CD14-positive monocyte (primary cell): ENCODE measurements at regions not wholly inside any gene's neighbourhood (a gene's known extent, or its start where the extent isn't known, plus 50 kb on each side); places are given as distances from the start of the nearest gene placed in this dataset.

Experiments used
- DNase-seq, 3 donors: peaks; one replicate each; pipeline ENCODE4 v3.0.0-alpha.2; 2011 to 2022
- H2AFZ ChIP-seq: 2 replicates; pipeline ENCODE4 v1.6.0; 2012; ENCODE audit warnings: mild to moderate bottlenecking, low read depth, low read length, inconsistent platforms; ENCODE audit not compliant: insufficient read depth, poor library complexity, severe bottlenecking
- H3K27ac ChIP-seq, 2 donors: 1 replicate in 1 of 2; 2 replicates in 1 of 2; pipeline ENCODE4 v1.5.1; 2012 to 2013; ENCODE audit warnings: low read length in 2 of 2, control low read depth in 1 of 2, inconsistent platforms in 1 of 2, low read depth in 1 of 2, mild to moderate bottlenecking in 1 of 2
- H3K27me3 ChIP-seq, 2 donors: one replicate each; pipeline versions ENCODE4 v1.6.0 to v1.6.1; 2011 to 2013; ENCODE audit warnings: low read length in 2 of 2; ENCODE audit not compliant: control insufficient read depth in 2 of 2, insufficient read depth in 2 of 2
- H3K36me3 ChIP-seq, 2 donors: replicated peaks in 1 of 2; 1 replicate in 1 of 2; 2 replicates in 1 of 2; pipeline versions ENCODE4 v1.5.1 to v1.6.1; 2012 to 2013; ENCODE audit warnings: low read length in 2 of 2, control low read depth in 1 of 2, inconsistent platforms in 1 of 2, mild to moderate bottlenecking in 1 of 2; ENCODE audit not compliant: insufficient read depth in 2 of 2, control insufficient read depth in 1 of 2
- H3K4me1 ChIP-seq, 2 donors: 1 replicate in 1 of 2; 2 replicates in 1 of 2; pipeline versions ENCODE4 v1.5.1 to v1.6.1; 2012 to 2013; ENCODE audit warnings: low read length in 2 of 2, control low read depth in 1 of 2, inconsistent platforms in 1 of 2, mild to moderate bottlenecking in 1 of 2, moderate library complexity in 1 of 2; ENCODE audit not compliant: insufficient read depth in 2 of 2, control insufficient read depth in 1 of 2
- H3K4me2 ChIP-seq: replicated peaks from 2 replicates; pipeline ENCODE3; 2012; ENCODE audit warnings: low read length, moderate library complexity, mild to moderate bottlenecking; ENCODE audit not compliant: poor library complexity, severe bottlenecking; ENCODE audit errors: extremely low read depth
- H3K4me3 ChIP-seq, 3 experiments: fragments of 200-600 bp in 1 of 3; sonication (generic) in 1 of 3; replicated peaks in 1 of 3; 1 replicate in 2 of 3; 2 replicates in 1 of 3; pipeline ENCODE4 v1.5.1; 2011 to 2013; ENCODE audit warnings: low read length in 3 of 3, mild to moderate bottlenecking in 3 of 3, control low read depth in 2 of 3, low read depth in 2 of 3, inconsistent platforms in 1 of 3, moderate library complexity in 1 of 3
- H3K79me2 ChIP-seq: 2 replicates; pipeline ENCODE4 v1.6.0; 2012; ENCODE audit warnings: mild to moderate bottlenecking, control low read depth, inconsistent platforms, low read length, moderate library complexity; ENCODE audit not compliant: insufficient read depth
- H3K9ac ChIP-seq: 2 replicates; pipeline ENCODE4 v1.6.0; 2017; ENCODE audit warnings: low read length, mild to moderate bottlenecking; ENCODE audit not compliant: insufficient read depth, poor library complexity, severe bottlenecking
- H3K9me3 ChIP-seq, 2 donors: replicated peaks in 1 of 2; 1 replicate in 1 of 2; 2 replicates in 1 of 2; pipeline versions ENCODE4 v1.5.1 to v1.6.1; 2012 to 2013; ENCODE audit warnings: low read length in 2 of 2, control low read depth in 1 of 2; ENCODE audit not compliant: control insufficient read depth in 1 of 2, insufficient read depth in 1 of 2
- H4K20me1 ChIP-seq: 2 replicates; pipeline ENCODE4 v1.6.0; 2012; ENCODE audit warnings: mild to moderate bottlenecking, low read length, control low read depth, moderate library complexity; ENCODE audit not compliant: insufficient read depth
- H3K27ac Mint-ChIP-seq, 7 donors: one replicate each; pipeline ENCODE4 v1.8.0; 2020; ENCODE audit warnings: mild to moderate bottlenecking in 7 of 7, mixed read lengths in 7 of 7, moderate library complexity in 6 of 7, inconsistent platforms in 2 of 7
- H3K27me3 Mint-ChIP-seq, 3 donors: one replicate each; pipeline ENCODE4 v1.8.0; 2021 to 2022; ENCODE audit warnings: low read depth in 3 of 3, mild to moderate bottlenecking in 3 of 3, mixed read lengths in 3 of 3, moderate library complexity in 3 of 3, inconsistent platforms in 1 of 3
- H3K36me3 Mint-ChIP-seq, 2 donors: one replicate each; pipeline ENCODE4 v1.8.0; 2020; ENCODE audit warnings: mixed read lengths in 2 of 2, inconsistent platforms in 1 of 2, mild to moderate bottlenecking in 1 of 2
- H3K4me1 Mint-ChIP-seq: one replicate; pipeline ENCODE4 v1.8.0; 2020; ENCODE audit warnings: mild to moderate bottlenecking, mixed read lengths
- H3K4me3 Mint-ChIP-seq, 2 donors: one replicate each; pipeline ENCODE4 v1.8.0; 2020; ENCODE audit warnings: mild to moderate bottlenecking in 2 of 2, mixed read lengths in 2 of 2, moderate library complexity in 1 of 2
- H3K9me3 Mint-ChIP-seq, 7 donors: one replicate each; pipeline ENCODE4 v1.8.0; 2020 to 2022; ENCODE audit warnings: mixed read lengths in 7 of 7, mild to moderate bottlenecking in 6 of 7, moderate library complexity in 6 of 7, inconsistent platforms in 2 of 7
- CTCF ChIP-seq: fragments of 200-600 bp; IDR thresholded peaks from one replicate; pipeline ENCODE4 v1.8.0; 2022; ENCODE audit warnings: antibody characterized with exemption, mild to moderate bottlenecking
- WGBS: methylation state at CpG from one replicate; pipeline ENCODE4 v1.1.5; 2013; ENCODE audit warnings: missing lambda C conversion rate; ENCODE audit not compliant: insufficient coverage; 5-methylcytosine and 5-hydroxymethylcytosine counted together
- intact Hi-C, 2 donors: fragments of 100-400 bp; cut with micrococcal nuclease; formaldehyde crosslinking; loops; one replicate each; pipeline versions ENCODE4 v1.15.0 to v1.15.1; 2023

- WGBS, result no CpG with 5 or more reads among the region's 3 CpGs
- TF ChIP-seq CTCF, result no peak
- no peak overlapping the region for H3K4me3 ChIP-seq
- no peaks in the 10 kb centered on the region for H3K4me1 Mint-ChIP-seq
- no peak for DNase-seq
- no peaks in the 10 kb centered on the region for H3K4me1 ChIP-seq
- peaks cover 0 to 5% (median 0%) of the 10 kb centered on the region in 7 donors for H3K9me3 Mint-ChIP-seq
- no peak overlapping the region for H3K27ac ChIP-seq
- intact Hi-C loops, result no loop called here
- H3K79me2 ChIP-seq, result no peaks in the 10 kb centered on the region
- peaks cover 1 to 7% (median 2%) of the 10 kb centered on the region in 3 donors for H3K27me3 Mint-ChIP-seq
- H4K20me1 ChIP-seq, result no peaks in the 10 kb centered on the region
- H3K9me3 ChIP-seq, result no peaks in the 10 kb centered on the region
- H3K36me3 Mint-ChIP-seq, result no peaks in the 10 kb centered on the region
- H2AFZ ChIP-seq, result no peak overlapping the region
- no peak overlapping the region for H3K4me2 ChIP-seq
- H3K36me3 ChIP-seq, result no peaks in the 10 kb centered on the region
- no peak overlapping the region for H3K9ac ChIP-seq
- no peak overlapping the region for H3K27ac Mint-ChIP-seq
- H3K4me3 Mint-ChIP-seq, result no peak overlapping the region
- no peaks in the 10 kb centered on the region for H3K27me3 ChIP-seq
Measured at GRCh38 chr12:27898022-27898421, 74.5 kb downstream of the PTHLH start.

- no peak overlapping the region for H3K9ac ChIP-seq
- no peak overlapping the region for H3K4me3 Mint-ChIP-seq
- no peak overlapping the region for H3K27ac ChIP-seq
- no peak for TF ChIP-seq CTCF
- intact Hi-C loops, result no loop called here
- peaks cover 2 to 7% (median 6%) of the 10 kb centered on the region in 3 donors for H3K27me3 Mint-ChIP-seq
- H3K79me2 ChIP-seq, result no peaks in the 10 kb centered on the region
- H3K36me3 ChIP-seq, result no peaks in the 10 kb centered on the region
- no peaks in the 10 kb centered on the region for H3K4me1 ChIP-seq
- H3K4me1 Mint-ChIP-seq, result no peaks in the 10 kb centered on the region
- H3K9me3 ChIP-seq, result no peaks in the 10 kb centered on the region
- H3K9me3 Mint-ChIP-seq, result peaks cover 0 to 5% (median 0%) of the 10 kb centered on the region in 7 donors
- H3K36me3 Mint-ChIP-seq, result no peaks in the 10 kb centered on the region
- H3K4me2 ChIP-seq, result no peak overlapping the region
- no peak overlapping the region for H2AFZ ChIP-seq
- no peak overlapping the region for H3K27ac Mint-ChIP-seq
- H3K27me3 ChIP-seq, result no peaks in the 10 kb centered on the region
- WGBS, result no CpG with 5 or more reads among the region's 3 CpGs
- no peak for DNase-seq
- H3K4me3 ChIP-seq, result no peak overlapping the region
- H4K20me1 ChIP-seq, result no peaks in the 10 kb centered on the region
Measured at GRCh38 chr12:27896419-27896990, 76.0 kb downstream of the PTHLH start.
